ENCODE measurements at regions not wholly inside any gene's neighbourhood (a gene's known extent, or its start where the extent isn't known, plus 50 kb on each side); places are given as distances from the start of the nearest gene placed in this dataset.

GRCh38 chr18:1917569-1917968 lies 653.7 kb downstream of the METTL4 start:
- ATAC-seq (no peak), DNase-seq (no peak)
- no peak for TF ChIP-seq CTCF (IDR thresholded peaks at IDR 0.05)
- intact Hi-C loops (cut with DNase I), result no loop called here
- no peak overlapping the region for H3K27ac ChIP-seq
- peaks cover 9% of the 10 kb centered on the region for H3K9me3 ChIP-seq
- H3K4me3 ChIP-seq, result no peak overlapping the region
- H3K36me3 ChIP-seq (ENCODE audit: insufficient read depth in 1 of 2, low read depth in 1 of 2), result no peaks in the 10 kb centered on the region
- no peaks in the 10 kb centered on the region for H3K4me1 ChIP-seq
- WGBS, 3 donors, result 87 to 91% (median 88%) methylated on average over 4 of the region's 4 CpGs
- no peaks in the 10 kb centered on the region for H3K27me3 ChIP-seq (ENCODE audit: insufficient read depth in 3 of 3, low read length in 2 of 3)

- no peak for TF ChIP-seq CTCF (IDR thresholded peaks at IDR 0.05)
- Histone ChIP-seq H3K27ac (no peak overlapping the region), H3K9me3 (no peaks in the 10 kb centered on the region), H3K36me3 (ENCODE audit: insufficient read depth in 1 of 2, low read depth in 1 of 2) (no peaks in the 10 kb centered on the region), H3K27me3 (ENCODE audit: insufficient read depth in 3 of 3, low read length in 2 of 3) (no peaks in the 10 kb centered on the region), H3K4me1 (no peaks in the 10 kb centered on the region), H3K4me3 (no peak overlapping the region)
- intact Hi-C loops (cut with DNase I), result no loop called here
- ATAC-seq (no peak), DNase-seq (no peak)
Observed at GRCh38 chr18:1922066-1922465, 649.2 kb downstream of the METTL4 start.

- Histone ChIP-seq H3K27ac (no peak overlapping the region), H3K4me1 (no peaks in the 10 kb centered on the region), H3K4me3 (no peak overlapping the region), H3K27me3 (ENCODE audit: insufficient read depth in 3 of 3, low read length in 2 of 3) (no peaks in the 10 kb centered on the region), H3K9me3 (no peaks in the 10 kb centered on the region), H3K36me3 (ENCODE audit: insufficient read depth in 1 of 2, low read depth in 1 of 2) (no peaks in the 10 kb centered on the region)
- no peak for ATAC-seq
- no peak for DNase-seq
- intact Hi-C loops (cut with DNase I), result no loop called here
- no peak for TF ChIP-seq CTCF (IDR thresholded peaks at IDR 0.05)
- WGBS, 3 donors, result 70 to 84% (median 73%) methylated on average over 6 of the region's 6 CpGs
Observed at GRCh38 chr18:1928711-1929110, 642.6 kb downstream of the METTL4 start.

- WGBS, 3 donors, result 88 to 96% (median 93%) methylated on average over 5 of the region's 5 CpGs
- ATAC-seq, result no peak
- TF ChIP-seq CTCF (IDR thresholded peaks at IDR 0.05), result no peak
- Histone ChIP-seq H3K27ac (no peak overlapping the region), H3K4me3 (no peak overlapping the region), H3K36me3 (ENCODE audit: insufficient read depth in 1 of 2, low read depth in 1 of 2) (no peaks in the 10 kb centered on the region), H3K4me1 (no peaks in the 10 kb centered on the region), H3K9me3 (no peaks in the 10 kb centered on the region), H3K27me3 (ENCODE audit: insufficient read depth in 3 of 3, low read length in 2 of 3) (no peaks in the 10 kb centered on the region)
- intact Hi-C loops (cut with DNase I), result no loop called here
- DNase-seq, result no peak
Observed at GRCh38 chr18:1929720-1930119, 641.6 kb downstream of the METTL4 start.
